Glomerular visceral epithelial cell (primary cell): ENCODE measurements at regions not wholly inside any gene's neighbourhood (a gene's known extent, or its start where the extent isn't known, plus 50 kb on each side); places are given as distances from the start of the nearest gene placed in this dataset.
"Not testable (repeated sequence)": the region's sequence is repeated elsewhere in the genome, so short reads cannot be mapped to it uniquely, and the experiment has no call there.

ENCODE experiments used
- DNase-seq: peaks from one replicate; pipeline ENCODE4 v3.0.0-alpha.2; 2016; ENCODE audit errors: extremely low spot score

DNA sequence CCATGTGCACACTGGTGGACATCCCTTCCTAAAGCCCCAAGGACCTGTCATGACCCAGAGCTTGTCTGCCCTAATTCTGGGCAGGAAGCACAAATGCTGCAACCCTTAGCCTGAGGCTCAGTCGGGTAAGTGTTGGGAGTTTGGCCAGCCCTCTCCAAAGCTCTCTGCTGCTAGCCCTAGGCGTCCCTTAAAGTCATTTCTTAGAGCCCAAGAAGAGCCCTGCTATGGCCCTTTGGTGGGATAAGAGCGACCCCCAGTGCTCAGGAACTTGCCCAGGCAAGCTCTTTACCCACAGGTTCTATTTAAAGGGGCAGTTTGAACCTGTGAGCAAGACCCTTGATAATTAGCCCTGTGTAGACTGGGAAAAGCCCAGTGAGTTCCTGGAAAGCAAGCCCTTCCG is 356.8 kb downstream of the RRAGC start:
- no peak for DNase-seq

DNA sequence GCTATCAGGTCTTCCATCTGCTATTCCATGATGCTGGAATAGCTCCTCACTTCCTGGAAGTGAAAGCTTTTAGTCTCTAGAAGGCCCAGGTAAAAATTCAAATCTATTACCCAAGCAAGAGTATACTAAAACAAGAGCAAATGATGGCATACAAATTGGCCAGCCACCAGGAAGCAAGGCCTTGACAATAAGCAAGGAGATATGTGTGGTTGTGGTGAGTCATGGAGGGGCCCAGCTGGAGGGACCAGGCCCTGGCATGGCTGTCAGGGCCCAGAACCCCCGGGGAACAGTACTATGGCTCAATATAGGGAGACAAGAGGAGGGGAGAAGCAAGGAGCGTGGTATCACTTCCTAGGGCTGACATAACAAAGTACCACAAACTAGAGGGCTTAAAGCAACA is 358.7 kb downstream of the RRAGC start:
- no peak for DNase-seq

DNA sequence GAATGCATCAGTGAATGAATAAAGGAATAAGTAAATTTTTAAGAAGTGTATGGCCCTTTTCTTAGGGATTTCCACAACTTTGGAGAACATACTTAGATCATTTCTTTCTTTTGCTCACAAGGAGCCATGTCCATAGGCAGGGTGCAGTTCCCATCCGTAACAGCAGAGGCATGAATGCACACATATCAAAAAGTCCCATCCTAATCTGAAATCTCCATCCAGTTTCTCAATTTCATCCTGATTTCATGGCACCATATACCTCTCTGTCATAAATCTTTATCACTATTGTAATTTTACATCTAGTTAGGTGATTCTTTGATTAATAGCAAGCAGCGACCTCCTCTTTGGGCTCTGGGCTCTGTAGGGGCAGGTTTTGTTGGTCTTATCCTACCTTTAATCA is 359.2 kb downstream of the RRAGC start:
- no peak for DNase-seq

DNA sequence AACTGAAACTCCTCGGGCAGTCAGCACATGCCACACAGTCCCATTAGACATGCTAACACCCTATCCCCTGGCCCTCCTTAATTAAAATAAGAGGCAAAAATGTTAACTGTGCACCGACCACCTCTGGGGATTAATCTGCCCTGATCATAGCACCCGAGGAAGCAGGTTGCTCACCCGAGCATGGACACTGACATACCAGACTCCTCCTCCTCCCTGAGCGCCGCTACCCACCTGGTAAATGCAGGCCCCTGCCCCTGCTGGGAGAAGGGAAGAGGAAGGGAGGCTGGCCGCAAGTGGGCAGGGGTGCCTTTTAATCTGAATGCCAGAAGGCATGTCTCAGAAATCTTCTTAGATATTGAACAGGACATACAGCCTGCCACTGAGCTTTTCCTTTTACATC is 360.9 kb downstream of the RRAGC start:
- no peak for DNase-seq

DNA sequence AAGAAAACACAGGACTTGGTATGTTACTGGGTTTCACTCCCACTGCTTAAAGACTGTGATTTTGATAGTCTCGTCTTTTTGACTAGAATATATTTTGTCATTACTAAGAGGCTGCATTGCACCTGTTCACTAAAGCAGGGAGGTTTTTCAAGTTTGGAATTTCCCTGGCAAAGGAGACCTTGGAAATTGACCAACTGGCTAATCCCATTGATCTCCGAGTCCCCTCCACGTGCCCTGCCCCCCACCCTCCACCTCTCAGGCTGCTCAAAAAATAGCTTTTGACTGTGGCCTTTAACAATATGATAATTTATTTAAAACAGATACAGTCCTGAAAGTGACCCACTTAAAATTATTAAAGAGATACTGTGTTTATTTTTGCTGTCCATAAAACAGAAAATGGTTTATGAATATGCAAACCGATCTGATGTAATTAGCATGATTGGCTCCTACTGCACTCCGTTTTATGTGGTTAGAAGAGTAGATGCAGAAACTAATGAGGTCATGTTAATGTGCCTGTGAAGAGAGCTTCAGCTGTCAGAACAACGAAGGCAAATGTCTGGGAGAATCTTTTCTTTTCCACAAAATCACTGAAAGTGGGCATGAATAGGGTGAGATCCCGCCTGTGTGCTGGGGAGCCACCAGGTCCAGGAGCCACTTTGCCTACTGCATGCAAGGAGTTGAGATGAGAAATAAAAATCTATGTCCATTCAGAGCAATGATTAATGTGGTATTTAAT is 361.5 kb downstream of the RRAGC start:
- DNase-seq: no peak

DNA sequence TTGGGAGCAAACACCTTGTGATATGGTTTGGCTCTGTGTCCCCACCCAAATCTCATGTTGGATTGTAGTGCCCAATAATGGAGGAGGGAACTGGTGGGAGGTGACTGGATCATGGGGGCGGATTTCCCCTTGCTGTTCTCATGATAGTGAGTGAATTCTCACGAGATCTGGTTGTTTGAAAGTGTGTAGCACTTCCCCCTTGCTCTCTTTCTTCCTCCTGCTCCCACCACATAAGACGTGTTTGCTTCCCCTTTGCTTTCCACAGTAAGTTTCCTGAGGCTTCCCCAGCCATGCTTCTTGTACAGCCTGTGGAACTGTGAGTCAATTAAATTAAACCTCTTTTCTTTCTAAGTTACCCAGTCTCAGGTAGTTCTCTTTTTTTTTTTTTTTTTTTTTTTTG is 366.3 kb downstream of the RRAGC start:
- DNase-seq: not testable (repeated sequence)

DNA sequence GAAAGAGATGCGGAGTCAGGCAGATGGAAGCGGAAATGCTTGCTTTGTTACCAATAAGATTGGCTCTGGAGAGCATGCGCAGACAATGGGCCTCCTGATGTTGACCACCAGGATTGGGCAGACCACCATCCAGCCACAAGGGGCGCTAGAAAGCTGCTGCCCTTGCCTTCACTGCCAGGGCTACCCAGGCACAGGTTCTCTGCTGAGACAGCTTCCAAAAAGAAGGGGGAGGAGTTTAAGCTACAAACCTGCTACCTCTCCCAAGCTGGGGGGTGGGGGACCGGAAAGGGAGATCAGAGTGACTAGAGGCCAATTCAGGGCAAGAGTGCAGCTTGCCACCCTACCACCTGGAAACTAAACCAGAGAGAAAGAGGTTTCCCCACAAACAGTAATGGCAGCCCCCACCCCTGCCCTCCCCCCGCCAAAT is 369.7 kb downstream of the RRAGC start:
- DNase-seq: peak; percentile 14

DNA sequence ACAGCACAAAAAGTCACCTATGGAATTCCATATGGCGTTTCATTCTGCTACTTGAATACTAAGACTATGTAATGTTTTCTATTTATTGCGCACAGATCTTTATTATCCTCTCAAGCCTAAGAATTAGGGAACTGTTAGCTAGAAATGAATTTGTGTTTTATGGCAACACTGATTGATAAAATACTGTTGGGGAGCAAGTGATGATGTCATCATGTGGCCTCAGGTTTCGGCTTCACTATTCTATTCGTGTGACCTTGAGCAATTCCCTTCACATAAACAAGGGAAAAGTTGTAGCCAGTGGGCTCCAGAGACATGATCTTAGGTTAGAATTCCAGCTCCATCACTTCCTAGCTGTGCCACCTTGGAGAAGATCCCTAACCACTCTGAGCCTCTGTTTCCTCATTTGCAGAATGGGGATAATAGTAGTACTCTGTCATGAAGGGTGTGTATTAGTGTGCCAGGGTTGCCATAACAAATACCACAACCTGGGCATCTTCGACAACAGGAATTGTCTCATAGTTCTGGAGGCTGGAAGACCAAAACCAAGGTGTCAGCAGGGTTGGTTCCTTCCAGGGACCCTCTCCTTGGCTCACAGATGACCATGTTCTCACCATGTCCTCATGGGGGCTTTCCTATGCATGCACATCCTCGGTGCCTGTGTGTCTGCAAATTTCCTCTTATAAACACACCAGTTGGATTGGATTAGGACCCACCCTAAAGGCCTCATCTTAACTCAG is 371.2 kb downstream of the RRAGC start:
- no peak for DNase-seq

DNA sequence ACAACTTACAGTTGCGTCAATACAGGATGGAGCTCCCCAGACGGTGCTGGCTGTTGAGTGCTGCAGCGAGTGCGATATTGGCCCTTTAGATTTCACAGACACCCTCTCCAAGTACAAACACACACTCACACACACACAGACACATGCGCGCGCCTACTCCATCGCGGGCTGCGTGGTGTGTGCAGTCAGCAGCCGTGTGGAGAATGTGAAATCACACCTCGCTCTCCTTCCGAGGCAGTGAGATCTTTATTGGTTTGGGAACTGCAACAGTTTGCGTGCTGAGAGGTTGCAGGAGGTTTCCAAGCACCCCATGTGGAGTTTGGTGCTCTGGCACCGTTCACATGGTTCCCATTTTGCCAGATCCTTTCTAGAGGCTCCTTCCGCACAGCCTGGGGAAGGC is 372.2 kb downstream of the RRAGC start:
- DNase-seq: no peak

DNA sequence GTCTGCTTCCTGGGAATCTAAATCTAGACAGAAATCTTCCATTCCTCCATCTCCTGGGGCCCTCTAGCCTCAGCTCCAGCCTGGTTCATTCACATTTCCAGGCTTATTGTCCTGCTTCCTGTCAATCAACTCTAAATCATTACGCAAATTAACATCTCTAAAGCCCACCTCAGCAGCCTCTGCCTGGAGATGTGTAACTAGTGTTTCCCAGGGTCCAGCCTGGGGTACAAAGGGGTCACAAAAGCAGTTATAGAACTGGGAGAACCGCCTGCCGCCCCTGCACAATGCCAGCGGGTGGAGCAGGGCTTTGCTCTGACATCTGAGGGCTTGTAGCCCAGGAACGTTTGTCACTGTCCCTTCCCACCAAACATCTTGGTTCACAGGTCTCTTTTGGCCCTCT is 373.5 kb downstream of the RRAGC start:
- no peak for DNase-seq

DNA sequence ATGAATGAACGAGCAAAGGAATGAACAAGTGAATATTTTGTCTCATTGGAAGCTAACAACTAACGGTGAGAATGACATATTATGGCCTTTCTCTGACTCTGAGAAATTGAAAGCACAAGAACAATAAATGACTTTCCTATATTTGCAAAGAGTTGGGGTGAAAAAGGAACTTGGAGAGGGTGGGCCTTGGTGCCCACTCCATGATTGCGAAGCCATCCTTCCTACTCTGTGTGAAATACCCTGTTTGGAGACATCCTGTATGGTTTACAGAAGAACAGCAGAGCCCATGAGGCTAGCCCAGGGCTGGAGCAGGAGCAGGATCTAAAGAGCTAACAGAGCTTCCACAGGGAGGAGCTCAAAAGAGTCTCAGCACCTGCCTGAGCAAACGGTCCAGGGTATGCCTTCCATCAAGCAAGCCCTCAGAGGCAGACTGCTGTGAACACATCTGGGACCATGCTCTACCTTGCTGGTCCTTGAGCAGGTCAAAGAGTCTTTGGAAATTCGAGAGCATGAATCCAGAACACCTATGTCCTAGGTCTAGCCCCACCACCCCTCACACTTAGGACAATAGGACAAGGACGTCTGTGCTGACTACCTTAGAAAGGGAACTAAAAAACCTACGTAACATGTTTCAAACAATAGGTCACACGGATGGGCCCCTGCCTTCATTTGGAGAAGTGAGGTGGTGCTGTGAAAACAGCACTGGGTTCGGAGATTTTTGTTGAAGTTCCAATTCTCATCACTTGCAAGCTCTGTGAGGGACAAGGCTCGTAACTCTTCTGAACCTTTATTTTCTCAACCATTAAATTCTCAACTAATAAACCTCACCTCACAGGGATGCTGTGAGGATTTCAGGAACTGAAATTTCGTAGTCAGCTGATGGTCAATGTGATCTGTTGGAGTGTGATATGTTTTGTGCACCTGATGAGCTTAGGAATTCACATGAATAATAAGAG is 377.4 kb downstream of the RRAGC start:
- no peak for DNase-seq

DNA sequence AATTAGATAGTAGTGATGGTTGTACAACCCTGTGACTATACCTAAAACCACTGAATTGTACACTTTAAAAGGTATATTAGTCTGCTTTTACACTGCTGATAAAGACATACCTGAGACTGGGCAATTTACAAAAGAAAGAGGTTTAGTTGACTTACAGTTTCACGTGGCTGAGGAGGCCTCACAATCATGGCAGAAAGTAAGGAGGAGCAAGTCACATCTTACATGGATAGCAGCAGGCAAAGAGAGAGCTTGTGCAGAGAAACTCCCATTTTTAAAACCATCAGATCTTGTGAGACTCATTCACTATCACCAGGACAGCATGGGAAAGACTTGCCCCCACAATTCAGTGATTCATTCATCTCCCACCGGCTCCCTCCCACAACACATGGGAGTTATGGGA is 379.9 kb downstream of the RRAGC start:
- DNase-seq: not testable (repeated sequence)

DNA sequence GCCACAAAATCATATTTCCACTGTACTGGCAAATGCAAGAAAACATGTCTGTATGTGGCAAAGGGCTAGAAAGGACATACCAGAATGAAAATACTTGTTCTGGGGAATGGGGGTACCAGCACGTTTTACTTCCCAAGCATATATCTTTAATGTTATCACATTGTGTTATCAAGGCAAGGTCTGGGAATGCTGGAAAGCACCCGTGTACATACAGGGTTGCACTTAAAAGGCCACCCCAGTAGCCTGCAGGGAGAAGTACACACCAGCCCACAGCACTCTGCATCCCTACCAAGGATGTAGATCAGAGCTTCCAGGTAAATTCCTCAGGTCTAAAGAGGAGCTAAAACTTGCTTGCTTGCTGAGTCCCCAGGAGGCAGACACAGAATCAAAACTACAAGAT is 381.8 kb downstream of the RRAGC start:
- DNase-seq: no peak

DNA sequence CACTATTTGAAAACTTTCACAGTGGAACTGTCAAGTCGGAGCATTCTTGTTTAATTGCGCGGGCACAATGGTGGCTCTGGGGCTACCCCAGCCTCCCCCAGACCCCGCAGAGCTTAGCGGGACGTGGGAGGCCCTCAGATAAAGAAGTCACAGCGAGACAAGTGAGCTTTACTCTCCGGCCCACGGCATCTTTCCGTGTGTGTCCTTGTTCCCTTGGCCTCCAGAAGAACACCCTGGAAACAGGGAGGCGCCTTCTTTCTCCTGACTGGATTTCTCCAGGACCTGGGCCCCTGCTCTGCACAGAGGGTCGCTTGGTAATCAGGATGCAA is 382.8 kb downstream of the RRAGC start:
- no peak for DNase-seq

DNA sequence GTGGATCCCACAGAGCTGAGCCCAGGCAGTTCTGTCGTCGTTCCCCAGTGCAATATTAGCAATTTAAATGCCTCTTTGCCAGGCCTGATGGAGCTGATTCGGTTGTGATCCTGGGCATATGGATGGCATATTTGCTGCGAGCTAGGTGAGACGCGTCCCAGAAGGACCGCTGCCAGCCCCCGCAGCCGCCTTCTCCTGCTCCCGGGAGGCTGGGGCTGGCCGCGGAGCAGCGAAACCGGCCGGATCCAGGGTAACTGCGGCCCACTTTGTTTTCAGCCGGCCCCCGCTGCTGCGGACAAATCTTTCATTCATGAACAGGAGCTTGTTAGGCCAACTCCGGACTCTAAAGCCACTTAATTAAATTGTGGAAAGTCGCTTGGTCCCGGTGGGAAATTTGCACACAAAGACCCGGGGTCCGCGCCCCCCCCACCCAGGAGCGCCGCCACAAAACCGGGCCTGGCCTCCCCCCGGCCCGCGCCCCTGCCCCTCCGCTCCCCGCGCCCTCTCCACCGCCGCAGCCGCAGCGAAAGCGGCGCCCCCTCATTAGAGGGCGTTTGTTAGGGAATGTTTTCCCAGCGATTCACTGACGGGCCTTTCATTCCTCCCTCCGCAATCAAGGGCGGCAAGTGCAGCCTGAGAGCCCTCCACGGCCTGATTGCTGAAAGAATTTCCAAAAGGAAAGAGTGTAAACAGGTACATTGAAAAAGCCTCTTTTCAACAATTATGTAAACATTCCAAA is 383.3 kb downstream of the RRAGC start:
- no peak for DNase-seq

DNA sequence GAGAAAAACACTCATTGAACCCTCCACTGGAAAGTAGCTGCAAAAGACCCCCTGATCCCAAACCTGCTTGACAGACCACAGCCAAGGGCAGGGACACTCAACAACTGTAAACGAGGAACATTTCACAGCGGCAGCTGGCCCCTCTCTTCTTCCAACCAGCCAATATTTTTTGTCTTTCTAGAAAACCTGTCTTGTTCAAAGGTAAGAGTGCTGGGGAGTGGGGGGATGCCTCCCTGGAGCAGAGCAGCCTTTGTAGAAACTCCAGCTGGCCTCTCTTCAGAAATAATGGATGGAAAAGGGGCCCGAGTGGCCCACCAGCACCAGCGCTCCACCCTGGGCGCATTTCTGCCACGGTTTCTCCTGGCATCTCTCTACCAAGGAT is 384.0 kb downstream of the RRAGC start:
- DNase-seq: no peak

DNA sequence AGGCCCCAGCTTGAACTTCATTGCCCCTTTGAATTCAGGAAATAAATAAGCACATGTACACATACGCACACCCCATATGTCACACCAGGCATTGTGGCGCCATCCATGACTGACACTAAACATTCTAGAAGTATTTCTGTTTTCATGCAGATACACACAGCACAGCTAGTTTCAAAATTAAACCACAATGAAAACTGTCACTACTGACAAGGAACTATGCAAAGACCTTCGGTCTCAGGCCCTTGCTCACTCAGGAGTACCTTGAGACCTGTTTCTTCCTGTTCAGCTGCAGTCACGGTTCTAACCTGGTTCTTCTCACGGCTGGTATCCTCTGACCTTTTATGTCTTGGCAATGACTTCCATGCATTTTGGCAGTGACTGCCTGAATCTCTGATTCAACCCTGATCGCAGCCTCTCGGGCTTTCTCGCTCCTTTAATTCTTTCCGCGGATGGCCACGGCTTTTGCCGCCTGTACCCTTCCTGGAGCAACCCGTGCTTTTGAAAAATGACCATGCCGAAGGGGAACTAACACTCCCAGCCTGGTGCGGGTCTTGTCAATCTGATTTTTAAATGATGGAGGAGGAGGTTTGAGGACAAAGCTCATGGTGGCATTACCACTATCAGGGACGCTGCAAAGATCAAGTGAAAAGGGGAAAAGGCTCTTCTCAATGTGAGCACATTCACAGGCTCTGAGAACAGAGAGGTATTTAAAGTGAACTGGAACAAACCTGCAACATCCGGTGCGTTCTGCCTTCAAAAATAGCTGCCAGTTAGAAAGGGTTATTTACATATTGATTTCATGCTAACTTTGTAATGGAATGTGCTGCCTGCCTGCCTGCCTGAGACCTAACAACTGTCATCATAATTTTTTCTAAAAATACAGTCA is 384.6 kb downstream of the RRAGC start:
- DNase-seq: no peak

DNA sequence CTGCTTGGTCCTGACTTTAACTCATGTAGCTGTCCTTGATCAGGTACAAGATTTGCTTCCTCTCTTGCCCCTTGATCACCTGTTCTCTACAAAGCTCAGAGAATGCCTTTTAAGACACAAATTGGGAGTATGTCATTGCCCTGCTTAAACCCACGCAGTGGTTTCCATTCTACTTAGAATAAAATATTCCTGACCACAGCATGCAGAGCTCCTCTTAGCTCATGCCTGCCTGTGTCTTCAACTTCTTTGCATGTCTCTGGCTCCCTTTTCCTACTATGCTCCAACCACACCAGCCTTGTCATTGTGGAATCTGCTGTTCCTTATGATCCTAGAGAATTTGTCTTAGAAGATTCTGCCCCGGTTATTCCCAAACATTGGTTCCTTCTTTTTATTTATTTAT is 393.1 kb downstream of the RRAGC start:
- DNase-seq: no peak

DNA sequence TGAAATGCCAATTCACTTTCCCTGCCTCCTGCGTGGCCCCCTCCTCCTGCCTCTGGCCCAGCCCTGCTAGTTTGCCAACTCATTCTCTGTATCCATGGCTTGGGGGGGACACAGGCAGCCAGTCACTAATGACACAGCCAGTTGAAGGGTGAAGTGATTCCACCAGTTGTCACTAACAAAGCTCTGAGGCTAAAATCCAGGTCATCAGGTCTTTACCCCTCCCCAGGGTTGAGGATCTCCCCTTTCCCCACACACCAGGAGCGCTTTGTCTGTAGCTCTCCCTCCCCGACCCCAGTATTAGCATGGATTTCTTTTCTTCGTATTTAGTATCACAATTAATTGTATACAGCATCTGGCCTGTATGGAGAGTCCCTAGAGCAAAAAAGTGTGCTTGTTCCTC is 394.1 kb downstream of the RRAGC start:
- no peak for DNase-seq

DNA sequence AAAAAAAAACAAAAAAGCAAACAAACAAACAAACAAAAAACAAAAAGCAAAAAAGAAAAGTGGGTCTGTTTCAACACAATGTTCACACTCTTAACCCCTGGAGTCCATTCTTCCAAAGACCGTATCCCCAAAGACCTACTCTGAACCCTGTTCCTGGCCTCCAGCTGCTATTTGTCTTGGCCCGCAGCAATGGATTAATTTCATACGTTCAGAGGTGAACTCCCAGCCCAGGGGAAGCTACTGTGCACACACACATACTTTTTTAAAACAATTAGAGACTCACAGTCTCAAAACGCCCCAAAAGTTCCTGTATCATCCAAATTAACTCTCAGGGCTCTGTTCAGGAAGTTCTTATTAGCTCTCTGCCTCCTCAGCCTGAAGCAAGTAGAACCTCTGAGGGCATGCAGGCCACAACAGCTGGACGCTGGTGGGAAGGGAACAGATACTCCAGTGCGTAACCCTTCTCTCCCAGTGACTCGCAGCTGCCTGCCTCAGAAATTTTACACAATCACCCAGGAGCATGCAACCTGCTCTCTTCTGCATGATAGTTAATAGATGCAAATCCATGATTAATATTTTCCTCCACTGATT is 395.4 kb downstream of the RRAGC start:
- no peak for DNase-seq
